ENCODE measurements at regions not wholly inside any gene's neighbourhood (a gene's known extent, or its start where the extent isn't known, plus 50 kb on each side); places are given as distances from the start of the nearest gene placed in this dataset.
"Not testable (repeated sequence)": the region's sequence is repeated elsewhere in the genome, so short reads cannot be mapped to it uniquely, and the experiment has no call there.

GRCh38 chr5:155116456-155117251, 103.1 kb downstream of the KIF4B start:
- no peak for DNase-seq (ENCODE audit: low read depth)

GRCh38 chr5:155125551-155126095, 112.1 kb downstream of the KIF4B start:
- no peak for DNase-seq (ENCODE audit: low read depth)

- DNase-seq (ENCODE audit: low read depth): no peak
Observed at GRCh38 chr5:155126573-155126972, 113.0 kb downstream of the KIF4B start.

- no peak for DNase-seq (ENCODE audit: low read depth)
Observed at GRCh38 chr5:155127552-155127951, 114.0 kb downstream of the KIF4B start.

- no peak for DNase-seq (ENCODE audit: low read depth)
Observed at GRCh38 chr5:155128786-155129512, 115.4 kb downstream of the KIF4B start.

- no peak for DNase-seq (ENCODE audit: low read depth)
Observed at GRCh38 chr5:155129513-155129880, 115.9 kb downstream of the KIF4B start.

GRCh38 chr5:155134130-155134529, 120.6 kb downstream of the KIF4B start:
- DNase-seq (ENCODE audit: low read depth): no peak

GRCh38 chr5:155136216-155136850, 122.8 kb downstream of the KIF4B start:
- no peak for DNase-seq (ENCODE audit: low read depth)

- no peak for DNase-seq (ENCODE audit: low read depth)
Observed at GRCh38 chr5:155137683-155138082, 124.1 kb downstream of the KIF4B start.

- no peak for DNase-seq (ENCODE audit: low read depth)
Observed at GRCh38 chr5:155140646-155141045, 127.1 kb downstream of the KIF4B start.

GRCh38 chr5:155144956-155145355, 131.4 kb downstream of the KIF4B start:
- DNase-seq (ENCODE audit: low read depth): no peak

GRCh38 chr5:155147222-155147621, 133.7 kb downstream of the KIF4B start:
- DNase-seq (ENCODE audit: low read depth): no peak

GRCh38 chr5:155148694-155149093, 135.1 kb downstream of the KIF4B start:
- no peak for DNase-seq (ENCODE audit: low read depth)

GRCh38 chr5:155150012-155150411, 136.5 kb downstream of the KIF4B start:
- DNase-seq (ENCODE audit: low read depth): no peak

GRCh38 chr5:155154973-155155372, 141.4 kb downstream of the KIF4B start:
- no peak for DNase-seq (ENCODE audit: low read depth)

- DNase-seq (ENCODE audit: low read depth): not testable (repeated sequence)
Observed at GRCh38 chr5:155163084-155163483, 149.5 kb downstream of the KIF4B start.

GRCh38 chr5:155167736-155168135, 154.2 kb downstream of the KIF4B start:
- no peak for DNase-seq (ENCODE audit: low read depth)

- no peak for DNase-seq (ENCODE audit: low read depth)
Observed at GRCh38 chr5:155181542-155181941, 168.0 kb downstream of the KIF4B start.

GRCh38 chr5:155189476-155189875, 175.9 kb downstream of the KIF4B start:
- no peak for DNase-seq (ENCODE audit: low read depth)

- DNase-seq (ENCODE audit: low read depth): no peak
Observed at GRCh38 chr5:155189981-155190380, 176.4 kb downstream of the KIF4B start.

GRCh38 chr5:155193029-155193428, 179.5 kb downstream of the KIF4B start:
- no peak for DNase-seq (ENCODE audit: low read depth)

GRCh38 chr5:155193483-155194107, 180.0 kb downstream of the KIF4B start:
- DNase-seq (ENCODE audit: low read depth): no peak
